Ectodermal cell (in vitro differentiated cells): ENCODE measurements at regions not wholly inside any gene's neighbourhood (a gene's known extent, or its start where the extent isn't known, plus 50 kb on each side); places are given as distances from the start of the nearest gene placed in this dataset.
"Not testable (repeated sequence)": the region's sequence is repeated elsewhere in the genome, so short reads cannot be mapped to it uniquely, and the experiment has no call there.

Experiments
- H3K27ac ChIP-seq: 2 replicates; pipeline ENCODE4 v1.7.0; 2013; ENCODE audit warnings: mild to moderate bottlenecking, low read depth, low read length; ENCODE audit not compliant: insufficient read depth, poor library complexity, severe bottlenecking
- H3K27me3 ChIP-seq: 2 replicates; pipeline ENCODE4 v1.7.0; 2013; ENCODE audit warnings: mild to moderate bottlenecking, low read length; ENCODE audit not compliant: insufficient read depth, control insufficient read depth, poor library complexity, severe bottlenecking
- H3K36me3 ChIP-seq: one replicate; pipeline ENCODE4 v1.7.0; 2013; ENCODE audit warnings: low read length; ENCODE audit not compliant: control insufficient read depth, insufficient read depth
- H3K4me1 ChIP-seq: one replicate; pipeline ENCODE4 v1.7.0; 2013; ENCODE audit warnings: low read length; ENCODE audit not compliant: control insufficient read depth, insufficient read depth
- H3K4me3 ChIP-seq: 2 replicates; pipeline ENCODE4 v1.7.0; 2013; ENCODE audit warnings: low read depth, low read length, control low read depth; ENCODE audit not compliant: insufficient read depth
- H3K9me3 ChIP-seq: 2 replicates; pipeline ENCODE4 v1.7.0; 2013; ENCODE audit warnings: mild to moderate bottlenecking, low read length, moderate library complexity; ENCODE audit not compliant: control insufficient read depth
- WGBS, 2 experiments: methylation state at CpG; one replicate each; pipeline ENCODE4 v1.1.7; 2013; ENCODE audit warnings: missing lambda C conversion rate in 2 of 2; 5-methylcytosine and 5-hydroxymethylcytosine counted together

GRCh38 chr12:131242741-131243496 lies 289.2 kb downstream of the ADGRD1 start:
- H3K9me3 ChIP-seq, result peaks cover 2% of the 10 kb centered on the region
- H3K36me3 ChIP-seq, result no peaks in the 10 kb centered on the region
- 87 to 93% methylated on average over 5 of the region's 5 CpGs for WGBS, 2 experiments
- no peak overlapping the region for H3K27ac ChIP-seq
- no peak overlapping the region for H3K4me3 ChIP-seq
- H3K27me3 ChIP-seq, result no peaks in the 10 kb centered on the region
- H3K4me1 ChIP-seq, result no peaks in the 10 kb centered on the region

DNA sequence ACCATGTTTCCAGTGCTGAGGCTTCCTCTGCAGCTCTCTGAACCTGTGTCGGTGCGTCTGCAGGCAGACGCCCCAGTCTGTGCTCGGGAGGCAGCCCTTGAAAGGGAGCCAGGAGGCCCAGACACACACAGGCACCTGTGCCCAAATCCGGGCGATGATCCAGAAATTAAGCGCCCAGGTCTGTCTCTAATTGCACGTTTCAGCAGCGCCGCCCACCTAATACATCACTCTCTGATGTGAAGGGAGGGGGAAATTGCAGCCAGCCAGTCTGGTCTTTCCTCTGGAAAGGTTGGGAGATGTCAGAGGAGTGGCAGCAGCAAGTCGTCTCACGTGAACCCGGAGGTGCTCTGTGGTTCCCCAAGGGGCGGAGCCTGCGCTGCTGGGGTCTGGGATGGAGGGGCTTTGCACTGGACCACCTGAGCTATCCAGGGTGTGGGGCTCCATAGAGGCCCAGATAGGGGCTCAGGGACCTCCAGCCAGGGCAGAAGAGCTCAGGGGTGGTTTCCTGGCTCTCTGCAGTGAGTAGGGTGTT lies 290.5 kb downstream of the ADGRD1 start:
- H3K27me3 ChIP-seq, H3K36me3 ChIP-seq, H3K9me3 ChIP-seq, H3K27ac ChIP-seq, H3K4me3 ChIP-seq, H3K4me1 ChIP-seq: not testable (repeated sequence)
- WGBS, 2 experiments, result 90 to 93% methylated on average over 8 of the region's 15 CpGs

GRCh38 chr12:131245161-131245560 lies 291.5 kb downstream of the ADGRD1 start:
- not testable (repeated sequence) for H3K36me3 ChIP-seq, H3K27me3 ChIP-seq, H3K4me3 ChIP-seq, H3K9me3 ChIP-seq, H3K4me1 ChIP-seq, H3K27ac ChIP-seq
- WGBS, 2 experiments, result 92 to 95% methylated on average over 8 of the region's 8 CpGs

DNA sequence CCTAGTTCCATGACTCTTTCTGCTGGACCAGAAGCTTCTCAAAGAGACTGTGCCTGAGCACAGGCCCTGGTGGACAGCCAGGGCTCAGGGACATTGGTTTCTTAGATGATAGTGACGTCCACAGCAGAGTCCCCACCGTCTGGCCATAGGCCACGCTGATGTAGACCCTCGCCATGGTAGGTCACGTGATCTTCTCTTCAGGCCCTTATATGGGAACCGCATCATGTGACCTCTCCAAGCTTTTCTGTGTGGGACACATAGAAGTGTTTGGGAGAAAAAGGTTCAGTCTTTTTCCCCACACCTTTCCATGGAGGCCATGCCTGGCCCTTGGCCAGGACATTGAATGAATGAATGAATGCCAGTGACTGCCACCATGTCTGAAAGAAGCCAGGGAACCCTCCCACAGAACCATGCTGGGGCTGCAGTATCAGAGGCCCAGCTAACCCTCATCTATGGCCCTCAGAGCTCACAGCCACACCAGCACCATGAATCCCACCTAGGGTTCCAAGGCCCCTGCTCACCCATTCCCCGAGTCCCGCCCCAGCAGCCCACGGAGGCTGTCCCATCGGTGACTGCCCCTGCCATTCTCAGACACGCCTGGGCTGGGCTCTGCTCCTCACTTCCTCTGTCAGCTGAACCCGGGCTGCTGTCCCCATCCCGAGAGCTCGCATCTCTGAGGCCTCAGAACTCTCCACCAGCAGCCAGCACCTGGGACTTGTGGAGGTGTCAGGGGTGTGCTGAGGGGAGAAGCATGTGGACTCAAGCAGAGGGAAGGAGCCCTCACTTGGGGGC lies 292.1 kb downstream of the ADGRD1 start:
- Histone ChIP-seq H3K9me3 (peaks cover 2% of the 10 kb centered on the region), H3K4me1 (no peaks in the 10 kb centered on the region), H3K36me3 (no peaks in the 10 kb centered on the region), H3K27ac (no peak overlapping the region), H3K27me3 (no peaks in the 10 kb centered on the region), H3K4me3 (no peak overlapping the region)
- WGBS, 2 experiments, result 94 to 95% methylated on average over 14 of the region's 14 CpGs

DNA sequence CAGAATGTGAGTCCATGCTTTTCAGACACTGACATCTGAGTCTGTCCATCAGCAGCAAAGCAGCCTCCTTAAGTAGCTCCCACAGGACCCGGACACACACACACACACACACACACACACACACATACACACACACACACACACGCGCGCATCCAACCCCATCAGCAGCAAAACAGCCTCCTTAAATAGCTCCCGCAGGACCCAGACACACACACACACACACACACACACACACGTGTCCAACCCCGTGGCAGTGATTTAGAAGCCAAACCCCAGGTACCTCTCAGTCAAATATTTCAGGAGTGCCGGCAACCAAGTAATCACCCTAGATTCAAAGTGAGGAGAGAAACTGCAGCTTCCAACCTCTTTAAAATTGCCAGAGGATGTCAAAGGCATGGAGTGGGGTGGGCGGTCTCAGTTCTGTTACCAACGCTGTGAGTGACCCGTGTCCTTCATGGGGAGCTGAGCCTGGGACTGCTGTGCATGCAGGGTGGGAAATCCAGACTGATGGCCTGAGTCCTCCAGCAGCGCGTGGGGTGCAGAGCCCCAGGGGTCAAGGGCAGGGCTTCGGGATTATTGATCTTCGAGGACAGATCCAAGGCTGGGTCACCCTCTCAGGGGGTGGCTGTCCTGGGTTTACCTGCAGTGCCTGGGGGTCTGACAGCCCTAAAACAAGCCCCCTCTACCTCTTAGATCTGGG lies 293.5 kb downstream of the ADGRD1 start:
- H3K27ac ChIP-seq, H3K4me1 ChIP-seq, H3K27me3 ChIP-seq, H3K4me3 ChIP-seq, H3K9me3 ChIP-seq, H3K36me3 ChIP-seq: not testable (repeated sequence)
- 82 to 87% methylated on average over 15 of the region's 15 CpGs for WGBS, 2 experiments

- 78 to 79% methylated on average over 6 of the region's 6 CpGs for WGBS, 2 experiments
- H3K9me3 ChIP-seq, H3K4me1 ChIP-seq, H3K4me3 ChIP-seq, H3K27me3 ChIP-seq, H3K36me3 ChIP-seq, H3K27ac ChIP-seq: not testable (repeated sequence)
These were observed 294.2 kb downstream of the ADGRD1 start for GRCh38 chr12:131247875-131248274.

DNA sequence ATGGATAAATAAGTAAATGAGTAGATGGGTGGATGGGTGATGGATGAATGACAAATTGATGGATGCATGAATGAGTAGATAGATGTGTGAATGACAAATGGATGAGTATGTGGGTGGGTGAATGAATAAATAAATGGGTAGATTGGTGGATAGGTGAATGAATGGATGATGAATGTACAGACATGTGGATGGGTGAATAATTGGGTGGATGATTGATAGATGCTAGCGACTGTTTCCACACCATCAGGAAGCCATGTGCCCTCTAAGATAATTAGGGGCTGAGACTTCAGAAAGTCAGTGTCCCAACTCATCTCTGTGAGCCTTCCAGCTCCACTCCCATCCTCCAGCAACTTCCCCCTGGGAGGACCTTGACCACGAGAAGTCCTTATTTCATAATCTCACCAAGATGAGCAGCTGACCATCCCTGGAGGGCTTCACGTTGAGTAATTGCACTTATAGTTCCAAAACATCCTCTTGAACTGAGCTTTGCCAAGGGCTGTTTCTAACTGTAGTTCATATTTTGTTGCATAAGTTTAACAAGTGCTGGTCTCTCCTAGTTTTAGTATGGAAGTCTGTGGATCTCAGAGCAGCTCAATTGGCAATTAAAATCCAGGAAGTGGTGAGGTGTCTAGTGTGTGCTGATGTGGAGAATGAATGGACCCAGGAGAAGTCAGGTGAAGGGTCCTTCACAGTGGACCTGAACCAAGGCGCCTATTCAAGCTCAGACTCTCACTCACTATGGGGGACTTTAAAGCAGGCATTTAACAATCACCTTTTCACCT lies 295.7 kb downstream of the ADGRD1 start:
- Histone ChIP-seq H3K4me3 (no peak overlapping the region), H3K27me3 (no peaks in the 10 kb centered on the region), H3K4me1 (no peaks in the 10 kb centered on the region), H3K9me3 (no peaks in the 10 kb centered on the region), H3K27ac (no peak overlapping the region), H3K36me3 (no peaks in the 10 kb centered on the region)
- 88 to 89% methylated on average over 4 of the region's 4 CpGs for WGBS, 2 experiments

GRCh38 chr12:131250028-131250950 lies 296.6 kb downstream of the ADGRD1 start:
- H3K27ac ChIP-seq, result no peak overlapping the region
- 89 to 90% methylated on average over 20 of the region's 20 CpGs for WGBS, 2 experiments
- H3K36me3 ChIP-seq, result no peaks in the 10 kb centered on the region
- H3K4me1 ChIP-seq, result no peaks in the 10 kb centered on the region
- H3K27me3 ChIP-seq, result no peaks in the 10 kb centered on the region
- H3K9me3 ChIP-seq, result no peaks in the 10 kb centered on the region
- H3K4me3 ChIP-seq, result no peak overlapping the region

- WGBS, 2 experiments, result 90 to 92% methylated on average over 10 of the region's 10 CpGs
- Histone ChIP-seq H3K9me3 (no peaks in the 10 kb centered on the region), H3K27me3 (no peaks in the 10 kb centered on the region), H3K4me1 (no peaks in the 10 kb centered on the region), H3K27ac (no peak overlapping the region), H3K36me3 (no peaks in the 10 kb centered on the region), H3K4me3 (no peak overlapping the region)
These were observed 297.2 kb downstream of the ADGRD1 start for GRCh38 chr12:131250951-131251315.
